GM12878 (cell line): ENCODE measurements at regions not wholly inside any gene's neighbourhood (a gene's known extent, or its start where the extent isn't known, plus 50 kb on each side); places are given as distances from the start of the nearest gene placed in this dataset.

Experiments
- ATAC-seq: fragments of 200-7000 bp; cut with Tn5 transposase; 3 replicates; pipeline ENCODE4 v1.9.1; 2020; ENCODE audit warnings: mild to moderate bottlenecking, moderate library complexity
- BruUV-seq: library from RNA; stranded (reverse); fragments of 400-500 nt; replicated peaks from 2 replicates; lab custom pipeline; 2021; lab: Mats Ljungman, UMichigan
- CTCF ChIA-PET: fragments of 300-600 bp; sonication (Branson Sonifier 250); formaldehyde crosslinking; extraction: SDS; loops from one replicate; lab custom pipeline; 2021; ENCODE audit warnings: inconsistent platforms; lab: Yijun Ruan, JAX
- POLR2A ChIA-PET: fragments of 350-600 bp; formaldehyde crosslinking; extraction: SDS; loops from one replicate; lab custom pipeline; 2021; ENCODE audit warnings: inconsistent platforms; lab: Charles Lee
- RAD21 ChIA-PET: fragments of 300-600 bp; sonication (Branson Sonifier 250); formaldehyde crosslinking; loops from one replicate; lab custom pipeline; 2023; ENCODE audit warnings: antibody characterized with exemption; ENCODE audit not compliant: unreplicated experiment; lab: Charles Lee
- SMC1A ChIA-PET: fragments of 300-600 bp; sonication (Branson Sonifier 250); formaldehyde crosslinking; loops from one replicate; lab custom pipeline; 2023; ENCODE audit not compliant: unreplicated experiment, uncharacterized antibody; lab: Charles Lee
- DNase-seq: peaks from one replicate; pipeline ENCODE4 v3.0.0-alpha.2; 2011; ENCODE audit warnings: low read depth, low spot score
- FAIRE-seq: peaks from 3 replicates; lab custom pipeline; 2011; peaks lifted over from hg19 to GRCh38; lab: Jason Lieb, UNC
- H2AFZ ChIP-seq: 2 replicates; pipeline ENCODE4 v1.6.0; 2011; ENCODE audit warnings: low read depth, low read length, control low read depth; ENCODE audit not compliant: control insufficient read depth
- H3K27ac ChIP-seq: 2 replicates; pipeline ENCODE4 v1.5.1; 2011; ENCODE audit warnings: control low read depth; ENCODE audit not compliant: control insufficient read depth, insufficient read depth
- H3K27me3 ChIP-seq, 2 experiments: replicated peaks in 1 of 2; 2 replicates each; pipeline versions ENCODE4 v1.6.0 to v1.6.1; 2011; ENCODE audit warnings: low read length in 1 of 2; ENCODE audit not compliant: control insufficient read depth in 2 of 2, insufficient read depth in 2 of 2
- H3K36me3 ChIP-seq, 2 experiments: 2 replicates each; pipeline ENCODE4 v1.5.1; 2011; ENCODE audit warnings: low read length in 1 of 2; ENCODE audit not compliant: control insufficient read depth in 2 of 2, insufficient read depth in 2 of 2
- H3K4me1 ChIP-seq: 2 replicates; pipeline ENCODE4 v1.6.1; 2011; ENCODE audit warnings: mild to moderate bottlenecking, low read length, moderate library complexity, mixed read lengths; ENCODE audit not compliant: control insufficient read depth, insufficient read depth
- H3K4me2 ChIP-seq: 2 replicates; pipeline ENCODE4 v1.6.0; 2011; ENCODE audit warnings: control low read depth; ENCODE audit not compliant: control insufficient read depth, insufficient read depth
- H3K4me3 ChIP-seq: fragments of 200-600 bp; sonication (generic); 2 replicates; pipeline ENCODE4 v1.5.1; 2016
- H3K79me2 ChIP-seq: 2 replicates; pipeline ENCODE4 v1.6.0; 2011; ENCODE audit warnings: low read length; ENCODE audit not compliant: control insufficient read depth, insufficient read depth
- H3K9ac ChIP-seq: 2 replicates; pipeline ENCODE4 v1.8.0; 2011; ENCODE audit warnings: low read length, control low read depth, mixed read lengths; ENCODE audit not compliant: control insufficient read depth, insufficient read depth
- H3K9me3 ChIP-seq: replicated peaks from 3 replicates; pipeline ENCODE4 v1.5.1; 2011; ENCODE audit warnings: mild to moderate bottlenecking, low read length; ENCODE audit not compliant: control insufficient read depth, insufficient read depth
- H4K20me1 ChIP-seq: 2 replicates; pipeline ENCODE4 v1.6.0; 2011; ENCODE audit not compliant: control insufficient read depth, insufficient read depth
- BHLHE40 ChIP-seq, 2 experiments: fragments of 450-650 bp in 1 of 2; IDR thresholded peaks; 2 replicates each; pipeline ENCODE4 v1.6.1; 2011 to 2017; ENCODE audit warnings: low read depth in 2 of 2, borderline replicate concordance in 1 of 2, improper control_type of control experiment in 1 of 2, low read length in 1 of 2, mild to moderate bottlenecking in 1 of 2
- ELK1 ChIP-seq: IDR thresholded peaks from 2 replicates; pipeline ENCODE4 v1.6.1; 2012; ENCODE audit warnings: low read depth, low read length, improper control_type of control experiment
- EZH2 ChIP-seq: IDR thresholded peaks from 2 replicates; pipeline ENCODE4 v1.6.1; 2012; ENCODE audit warnings: low read depth, mild to moderate bottlenecking, control low read depth, inconsistent platforms, low read length, borderline replicate concordance; ENCODE audit not compliant: control insufficient read depth
- HDAC2 ChIP-seq: fragments of 200-600 bp; sonication (generic); IDR thresholded peaks from 2 replicates; pipeline ENCODE4 v1.6.1; 2017
- PBX3 ChIP-seq: IDR thresholded peaks from 2 replicates; pipeline ENCODE4 v1.6.1; 2011; ENCODE audit warnings: mild to moderate bottlenecking, low read depth, low read length, moderate library complexity; ENCODE audit not compliant: insufficient replicate concordance
- ZBTB40 ChIP-seq: fragments of 450-650 bp; IDR thresholded peaks from 2 replicates; pipeline ENCODE4 v1.6.1; 2016; ENCODE audit warnings: mild to moderate bottlenecking, moderate library complexity, borderline replicate concordance
- WGBS: methylation state at CpG from one replicate; pipeline ENCODE4 v1.1.6; 2016; ENCODE audit warnings: low lambda C conversion rate; ENCODE audit not compliant: insufficient replicate concordance, insufficient coverage; ENCODE audit errors: missing lambda C conversion rate; 5-methylcytosine and 5-hydroxymethylcytosine counted together
- in situ Hi-C: fragments of 300-500 bp; cut with MboI; formaldehyde crosslinking; loops from 9 replicates; pipeline ENCODE4 v1.14.3; 2018; ENCODE audit warnings: mixed read lengths
- intact Hi-C: fragments of 100-400 bp; cut with micrococcal nuclease; formaldehyde crosslinking; loops from one replicate; pipeline ENCODE4 v1.14.2; 2022; ENCODE audit not compliant: unreplicated experiment

- intact Hi-C loops (no loop called here), in situ Hi-C loops (no loop called here)
- BruUV-seq, result no TSS peak
- Histone ChIP-seq H2AFZ (no peak overlapping the region), H3K9ac (no peak overlapping the region), H3K27ac (no peak overlapping the region), H3K4me2 (no peak overlapping the region), H3K9me3 (no peaks in the 10 kb centered on the region; the same call in 2 of the 3 replicates), H3K4me1 (peaks cover 8% of the 10 kb centered on the region; the same call in 1 of the 2 replicates), H3K27me3 (no peaks in the 10 kb centered on the region), H4K20me1 (no peaks in the 10 kb centered on the region), H3K79me2 (no peaks in the 10 kb centered on the region), H3K4me3 (no peak overlapping the region), H3K36me3 (no peaks in the 10 kb centered on the region)
- ChIA-PET POLR2A (no interaction called here), CTCF (no interaction called here), SMC1A (no interaction called here), RAD21 (no interaction called here)
- no peak for ATAC-seq
- FAIRE-seq, result no peak
- DNase-seq, result no peak
- TF ChIP-seq HDAC2, result no peak
- no peak for TF ChIP-seq ELK1
- no peak for TF ChIP-seq EZH2
- TF ChIP-seq ZBTB40, result no peak
- no peak for TF ChIP-seq PBX3
- no peak for TF ChIP-seq BHLHE40 (IDR thresholded peaks at IDR 0.05; ENCODE audit: borderline replicate concordance in 1 of 2, low read depth in 2 of 2, low read length in 1 of 2)
- 85% methylated on average over 11 of the region's 11 CpGs for WGBS
These were observed 78.9 kb upstream of the FLT1 start for GRCh38 chr13:28573595-28574373.
